ENCODE measurements at regions not wholly inside any gene's neighbourhood (a gene's known extent, or its start where the extent isn't known, plus 50 kb on each side); places are given as distances from the start of the nearest gene placed in this dataset.

DNA sequence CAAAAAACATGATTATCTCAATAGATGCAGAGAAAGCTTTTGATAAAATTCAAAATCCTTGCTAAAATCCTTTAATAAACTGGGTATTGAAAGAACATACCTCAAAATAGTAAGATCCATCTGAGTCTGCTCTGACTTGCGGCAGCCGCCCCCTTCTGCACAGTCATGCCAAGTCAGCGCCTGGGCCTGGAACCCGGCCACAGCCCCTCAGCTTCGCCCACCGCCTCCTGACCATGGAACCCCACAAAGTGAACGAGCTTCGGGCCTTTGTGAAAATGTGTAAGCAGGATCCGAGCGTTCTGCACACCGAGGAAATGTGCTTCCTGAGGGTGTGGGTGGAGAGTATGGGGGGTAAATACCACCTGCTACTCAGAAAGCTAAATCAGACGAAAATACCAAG is 270.9 kb upstream of the TFPI start:
- DNase-seq: no peak
- Mint-ChIP-seq H3K27me3 (ENCODE audit: insufficient read depth, unreplicated experiment) (no peaks in the 10 kb centered on the region), H3K4me3 (ENCODE audit: unreplicated experiment) (no peak overlapping the region), H3K36me3 (ENCODE audit: insufficient read depth, unreplicated experiment) (no peaks in the 10 kb centered on the region), H3K27ac (ENCODE audit: unreplicated experiment) (no peak overlapping the region), H3K4me1 (ENCODE audit: low read depth, unreplicated experiment) (no peaks in the 10 kb centered on the region), H3K9me3 (ENCODE audit: unreplicated experiment) (no peaks in the 10 kb centered on the region)
- Histone ChIP-seq H3K27me3 (replicated peaks; ENCODE audit: control insufficient read depth, insufficient read depth, low read length) (no peaks in the 10 kb centered on the region), H3K9me3 (no peaks in the 10 kb centered on the region), H3K4me1 (no peaks in the 10 kb centered on the region), H3K36me3 (ENCODE audit: control insufficient read depth, insufficient read depth, low read length) (no peaks in the 10 kb centered on the region), H3K4me3 (ENCODE audit: low read depth, low read length) (no peak overlapping the region)
- POLR2A ChIA-PET: no interaction called here
- no TSS peak for BruUV-seq (replicated peaks)
- CTCF ChIA-PET: no interaction called here
- intact Hi-C loops (cut with micrococcal nuclease; ENCODE audit: unreplicated experiment): no loop called here
- TF ChIP-seq, protein P1, sequence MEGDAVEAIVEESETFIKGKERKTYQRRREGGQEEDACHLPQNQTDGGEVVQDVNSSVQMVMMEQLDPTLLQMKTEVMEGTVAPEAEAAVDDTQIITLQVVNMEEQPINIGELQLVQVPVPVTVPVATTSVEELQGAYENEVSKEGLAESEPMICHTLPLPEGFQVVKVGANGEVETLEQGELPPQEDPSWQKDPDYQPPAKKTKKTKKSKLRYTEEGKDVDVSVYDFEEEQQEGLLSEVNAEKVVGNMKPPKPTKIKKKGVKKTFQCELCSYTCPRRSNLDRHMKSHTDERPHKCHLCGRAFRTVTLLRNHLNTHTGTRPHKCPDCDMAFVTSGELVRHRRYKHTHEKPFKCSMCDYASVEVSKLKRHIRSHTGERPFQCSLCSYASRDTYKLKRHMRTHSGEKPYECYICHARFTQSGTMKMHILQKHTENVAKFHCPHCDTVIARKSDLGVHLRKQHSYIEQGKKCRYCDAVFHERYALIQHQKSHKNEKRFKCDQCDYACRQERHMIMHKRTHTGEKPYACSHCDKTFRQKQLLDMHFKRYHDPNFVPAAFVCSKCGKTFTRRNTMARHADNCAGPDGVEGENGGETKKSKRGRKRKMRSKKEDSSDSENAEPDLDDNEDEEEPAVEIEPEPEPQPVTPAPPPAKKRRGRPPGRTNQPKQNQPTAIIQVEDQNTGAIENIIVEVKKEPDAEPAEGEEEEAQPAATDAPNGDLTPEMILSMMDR (IDR thresholded peaks at IDR 0.05; ENCODE audit: insufficient read depth in 1 of 2, low read depth in 1 of 2, low read length in 1 of 2, severe bottlenecking in 1 of 2, unreplicated experiment in 1 of 2): no peak

DNA sequence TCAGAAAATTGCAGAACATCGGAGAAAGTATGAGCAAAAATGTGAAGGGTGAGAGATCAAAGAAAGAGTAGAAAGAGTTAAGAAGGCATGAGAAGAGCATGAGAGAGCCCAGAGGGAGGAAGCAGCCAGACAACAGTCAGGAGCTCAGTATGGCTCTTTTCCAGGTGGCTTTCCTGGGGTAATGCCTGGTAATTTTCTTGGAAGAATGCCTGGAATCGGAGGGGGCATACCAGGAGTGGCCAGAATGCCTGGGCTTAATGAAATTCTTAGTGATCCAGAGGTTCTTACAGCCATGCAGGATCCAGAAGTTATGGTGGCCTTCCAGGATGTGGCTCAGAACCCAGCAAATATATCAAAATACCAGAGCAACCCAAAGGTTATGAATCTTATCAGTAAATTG is 271.8 kb upstream of the TFPI start:
- Histone ChIP-seq H3K4me3 (ENCODE audit: low read depth, low read length) (no peak overlapping the region), H3K27me3 (replicated peaks; ENCODE audit: control insufficient read depth, insufficient read depth, low read length) (no peaks in the 10 kb centered on the region), H3K36me3 (ENCODE audit: control insufficient read depth, insufficient read depth, low read length) (no peaks in the 10 kb centered on the region), H3K4me1 (no peaks in the 10 kb centered on the region), H3K9me3 (no peaks in the 10 kb centered on the region)
- ChIA-PET CTCF (no interaction called here), POLR2A (no interaction called here)
- Mint-ChIP-seq H3K4me1 (ENCODE audit: low read depth, unreplicated experiment) (no peaks in the 10 kb centered on the region), H3K9me3 (ENCODE audit: unreplicated experiment) (no peaks in the 10 kb centered on the region), H3K36me3 (ENCODE audit: insufficient read depth, unreplicated experiment) (no peaks in the 10 kb centered on the region), H3K27ac (ENCODE audit: unreplicated experiment) (no peak overlapping the region), H3K27me3 (ENCODE audit: insufficient read depth, unreplicated experiment) (no peaks in the 10 kb centered on the region), H3K4me3 (ENCODE audit: unreplicated experiment) (no peak overlapping the region)
- TF ChIP-seq, protein P1 (IDR thresholded peaks at IDR 0.05; ENCODE audit: insufficient read depth in 1 of 2, low read depth in 1 of 2, low read length in 1 of 2, severe bottlenecking in 1 of 2, unreplicated experiment in 1 of 2): no peak
- no TSS peak for BruUV-seq (replicated peaks)
- intact Hi-C loops (cut with micrococcal nuclease; ENCODE audit: unreplicated experiment): no loop called here
- no peak for DNase-seq

DNA sequence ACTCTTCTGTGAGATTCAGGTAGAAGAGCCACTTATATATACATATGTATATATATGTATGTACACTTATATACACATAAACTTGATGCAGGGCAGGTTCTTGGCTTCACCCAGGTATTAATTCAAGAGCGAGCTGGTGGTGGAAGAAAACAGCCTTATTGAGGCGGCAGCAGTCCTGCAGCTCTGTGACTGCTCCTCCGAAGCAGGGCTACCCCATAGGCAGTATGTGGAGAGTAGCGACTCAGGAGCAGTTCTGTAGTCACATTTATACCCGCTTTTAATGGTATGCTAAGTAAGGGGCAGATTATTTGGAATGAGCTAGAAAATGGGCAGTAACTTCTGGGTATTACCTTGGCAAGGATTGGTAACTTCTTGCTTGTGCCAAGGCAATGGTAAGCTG is 280.6 kb upstream of the TFPI start:
- Mint-ChIP-seq H3K27ac (ENCODE audit: unreplicated experiment) (no peak overlapping the region), H3K4me1 (ENCODE audit: low read depth, unreplicated experiment) (peaks cover 7% of the 10 kb centered on the region), H3K27me3 (ENCODE audit: insufficient read depth, unreplicated experiment) (peaks cover 2% of the 10 kb centered on the region), H3K4me3 (ENCODE audit: unreplicated experiment) (no peak overlapping the region), H3K36me3 (ENCODE audit: insufficient read depth, unreplicated experiment) (no peaks in the 10 kb centered on the region), H3K9me3 (ENCODE audit: unreplicated experiment) (no peaks in the 10 kb centered on the region)
- no peak for DNase-seq
- CTCF ChIA-PET: no interaction called here
- H3K36me3 ChIP-seq (ENCODE audit: control insufficient read depth, insufficient read depth, low read length): no peaks in the 10 kb centered on the region
- no TSS peak for BruUV-seq (replicated peaks)
- H3K4me1 ChIP-seq: no peaks in the 10 kb centered on the region
- TF ChIP-seq, protein P1 (IDR thresholded peaks at IDR 0.05; ENCODE audit: insufficient read depth in 1 of 2, low read depth in 1 of 2, low read length in 1 of 2, severe bottlenecking in 1 of 2, unreplicated experiment in 1 of 2): no peak
- no peaks in the 10 kb centered on the region for H3K27me3 ChIP-seq (replicated peaks; ENCODE audit: control insufficient read depth, insufficient read depth, low read length)
- intact Hi-C loops (cut with micrococcal nuclease; ENCODE audit: unreplicated experiment): no loop called here
- H3K9me3 ChIP-seq: no peaks in the 10 kb centered on the region
- POLR2A ChIA-PET: no interaction called here
- no peak overlapping the region for H3K4me3 ChIP-seq (ENCODE audit: low read depth, low read length)
